HepG2 (cell line): ENCODE measurements at regions not wholly inside any gene's neighbourhood (a gene's known extent, or its start where the extent isn't known, plus 50 kb on each side); places are given as distances from the start of the nearest gene placed in this dataset.

Experiments used
- ATAC-seq: fragments of 200-7000 bp; cut with Tn5 transposase; 3 replicates; pipeline ENCODE4 v1.9.1; 2020; ENCODE audit warnings: mild to moderate bottlenecking, moderate library complexity
- BruUV-seq: library from RNA; stranded (reverse); fragments of 400-500 nt; replicated peaks from 2 replicates; lab custom pipeline; 2021; lab: Mats Ljungman, UMichigan
- CTCF ChIA-PET: fragments of 300-600 bp; formaldehyde crosslinking; extraction: SDS; loops from one replicate; lab custom pipeline; 2021; ENCODE audit warnings: low total read pairs, inconsistent platforms, low intra/inter-chr PET ratio; lab: Yijun Ruan, JAX
- POLR2A ChIA-PET: fragments of 350-600 bp; sonication (Branson Sonifier 250); formaldehyde crosslinking; loops from one replicate; lab custom pipeline; 2020; ENCODE audit warnings: antibody characterized with exemption, inconsistent platforms; lab: Yijun Ruan, JAX
- DNase-seq: peaks from one replicate; pipeline ENCODE4 v3.0.0-alpha.2; 2015; ENCODE audit warnings: low spot score
- FAIRE-seq: peaks from 3 replicates; lab custom pipeline; 2011; peaks lifted over from hg19 to GRCh38; lab: Jason Lieb, UNC
- H2AFZ ChIP-seq: one replicate; pipeline ENCODE4 v1.6.1; 2011; ENCODE audit warnings: low read length, inconsistent platforms
- H3K27ac ChIP-seq: fragments of 300-600 bp; 3 replicates; pipeline ENCODE4 v1.8.0; 2011; ENCODE audit warnings: mixed run types, mild to moderate bottlenecking, mixed read lengths, low read length, inconsistent platforms; ENCODE audit not compliant: insufficient read depth; ENCODE audit errors: extremely low read length
- H3K27me3 ChIP-seq, 2 experiments: fragments of 200-600 bp in 1 of 2; 2 replicates in 1 of 2; 3 replicates in 1 of 2; pipeline versions ENCODE4 v1.6.0 to v1.8.0; 2011; ENCODE audit warnings: low read length in 2 of 2, mild to moderate bottlenecking in 2 of 2, moderate library complexity in 2 of 2, inconsistent platforms in 1 of 2; ENCODE audit not compliant: insufficient read depth in 2 of 2, control insufficient read depth in 1 of 2
- H3K36me3 ChIP-seq, 2 experiments: fragments of 200-600 bp in 1 of 2; replicated peaks in 1 of 2; 2 replicates in 1 of 2; 3 replicates in 1 of 2; pipeline versions ENCODE4 v1.5.1 to v1.8.0; 2011; ENCODE audit warnings: low read length in 2 of 2, inconsistent platforms in 1 of 2; ENCODE audit not compliant: insufficient read depth in 2 of 2, control insufficient read depth in 1 of 2
- H3K4me1 ChIP-seq: 2 replicates; pipeline ENCODE4 v1.5.1; 2012; ENCODE audit warnings: low read length, inconsistent platforms; ENCODE audit not compliant: insufficient read depth
- H3K4me2 ChIP-seq: 2 replicates; pipeline ENCODE4 v1.6.0; 2011; ENCODE audit warnings: low read depth, low read length, inconsistent platforms
- H3K4me3 ChIP-seq, 3 experiments: fragments of 200-600 bp in 1 of 3; sonication (generic), shearing (Covaris generic) in 1 of 3; replicated peaks in 1 of 3; 2 replicates each; pipeline ENCODE4 v1.5.1; 2011 to 2016; ENCODE audit warnings: low read length in 3 of 3, inconsistent platforms in 2 of 3, low read depth in 2 of 3, mild to moderate bottlenecking in 2 of 3, control low read depth in 1 of 3, mixed read lengths in 1 of 3; ENCODE audit not compliant: insufficient read depth in 1 of 3
- H3K79me2 ChIP-seq: one replicate; pipeline ENCODE4 v1.6.1; 2011; ENCODE audit warnings: low read length, inconsistent platforms; ENCODE audit not compliant: insufficient read depth
- H3K9ac ChIP-seq: 2 replicates; pipeline ENCODE4 v1.6.0; 2011; ENCODE audit warnings: mild to moderate bottlenecking, low read depth, low read length, inconsistent platforms; ENCODE audit not compliant: insufficient read depth
- H3K9me3 ChIP-seq: 2 replicates; pipeline ENCODE4 v1.5.1; 2012; ENCODE audit warnings: mild to moderate bottlenecking, low read length
- H4K20me1 ChIP-seq: 2 replicates; pipeline ENCODE4 v1.6.0; 2011; ENCODE audit warnings: inconsistent platforms, mild to moderate bottlenecking, low read length, moderate library complexity; ENCODE audit not compliant: insufficient read depth
- AGO2 ChIP-seq: fragments of 200-400 bp; formaldehyde crosslinking; optimal IDR thresholded peaks from 2 replicates; pipeline ENCODE3; 2017; ENCODE audit warnings: mild to moderate bottlenecking, low read depth, low read length, moderate library complexity
- ATF7 ChIP-seq, 2 experiments: fragments of 450-650 bp in 1 of 2; sonication (generic) in 1 of 2; formaldehyde crosslinking in 1 of 2; IDR thresholded peaks; 2 replicates each; pipeline versions ENCODE4 v1.4.0 to v1.6.1; 2016 to 2020; ENCODE audit warnings: antibody characterized with exemption in 1 of 2, mild to moderate bottlenecking in 1 of 2, missing genetic modification reagents in 1 of 2
- BHLHE40 ChIP-seq: IDR thresholded peaks from 2 replicates; pipeline ENCODE4 v1.6.1; 2011; ENCODE audit warnings: low read length, improper control_type of control experiment
- CEBPZ ChIP-seq: IDR thresholded peaks from 2 replicates; pipeline ENCODE4 v1.6.1; 2012; ENCODE audit warnings: low read length, improper control_type of control experiment
- MTF1 ChIP-seq: sonication (generic); formaldehyde crosslinking; IDR thresholded peaks from 2 replicates; pipeline ENCODE4 v1.5.0; 2020; ENCODE audit warnings: missing genetic modification reagents
- MYNN ChIP-seq: sonication (generic); formaldehyde crosslinking; IDR thresholded peaks from 2 replicates; pipeline ENCODE4 v1.4.0; 2020; ENCODE audit warnings: mild to moderate bottlenecking, low read depth, missing genetic modification reagents
- PBX2 ChIP-seq: IDR thresholded peaks from 2 replicates; pipeline ENCODE4 v1.6.1; 2016; ENCODE audit warnings: control low read depth
- POGK ChIP-seq: sonication (generic); formaldehyde crosslinking; conservative IDR thresholded peaks from 2 replicates; pipeline ENCODE4 v1.8.0; 2022; ENCODE audit warnings: mild to moderate bottlenecking, moderate library complexity, missing genetic modification reagents
- SMAD3 ChIP-seq: sonication (generic); formaldehyde crosslinking; IDR thresholded peaks from 2 replicates; pipeline ENCODE4 v1.4.0; 2020; ENCODE audit warnings: missing genetic modification reagents
- SPEN ChIP-seq: sonication (generic); formaldehyde crosslinking; IDR thresholded peaks from 2 replicates; pipeline ENCODE4 v1.5.1; 2020; ENCODE audit warnings: low read depth, mild to moderate bottlenecking, missing genetic modification reagents
- ZNF24 ChIP-seq: fragments of 450-650 bp; IDR thresholded peaks from 2 replicates; pipeline ENCODE4 v1.6.1; 2017; ENCODE audit warnings: antibody characterized with exemption, mild to moderate bottlenecking
- ZNF296 ChIP-seq: sonication (generic); formaldehyde crosslinking; conservative IDR thresholded peaks from 2 replicates; pipeline ENCODE4 v1.5.0; 2020; ENCODE audit warnings: mild to moderate bottlenecking, missing genetic modification reagents
- ZNF317 ChIP-seq: sonication (generic); formaldehyde crosslinking; IDR thresholded peaks from 2 replicates; pipeline ENCODE4 v1.5.0; 2020; ENCODE audit warnings: mild to moderate bottlenecking, missing genetic modification reagents
- ZNF383 ChIP-seq: sonication (generic); formaldehyde crosslinking; IDR thresholded peaks from 2 replicates; pipeline ENCODE4 v1.4.0; 2020; ENCODE audit warnings: missing genetic modification reagents, mild to moderate bottlenecking, borderline replicate concordance
- ZNF414 ChIP-seq: sonication (generic); formaldehyde crosslinking; IDR thresholded peaks from 2 replicates; pipeline ENCODE4 v1.5.0; 2020; ENCODE audit warnings: missing genetic modification reagents
- ZNF496 ChIP-seq: sonication (generic); formaldehyde crosslinking; IDR thresholded peaks from 2 replicates; pipeline ENCODE4 v1.8.1; 2023; ENCODE audit warnings: mild to moderate bottlenecking, moderate library complexity, missing genetic modification reagents; ENCODE audit not compliant: insufficient replicate concordance
- ZNF567 ChIP-seq: sonication (generic); formaldehyde crosslinking; IDR thresholded peaks from 2 replicates; pipeline ENCODE4 v1.8.1; 2023; ENCODE audit warnings: mild to moderate bottlenecking, missing genetic modification reagents, borderline replicate concordance
- ZSCAN31 ChIP-seq: sonication (generic); formaldehyde crosslinking; IDR thresholded peaks from 2 replicates; pipeline ENCODE4 v1.5.0; 2020; ENCODE audit warnings: low read depth, mild to moderate bottlenecking, missing genetic modification reagents
- WGBS: methylation state at CpG from one replicate; pipeline ENCODE4 v1.1.6; 2017; ENCODE audit warnings: low lambda C conversion rate; 5-methylcytosine and 5-hydroxymethylcytosine counted together
- in situ Hi-C: cut with HindIII; loops from 2 replicates; pipeline ENCODE4 v1.10.0; 2017; ENCODE audit warnings: low pct_unique_long_range_greater_than_20kb; ENCODE audit not compliant: extremely low pct_ligation_motif_present
- intact Hi-C: fragments of 100-400 bp; cut with micrococcal nuclease; formaldehyde crosslinking; loops from one replicate; pipeline ENCODE4 v1.10.0; 2022; ENCODE audit not compliant: unreplicated experiment

- intact Hi-C loops (no loop called here), in situ Hi-C loops (no loop called here)
- POLR2A ChIA-PET: no interaction called here
- H3K27ac ChIP-seq: no peak overlapping the region
- no peaks in the 10 kb centered on the region for H3K36me3 ChIP-seq
- no peak overlapping the region for H2AFZ ChIP-seq
- 6% methylated on average over 2 of the region's 2 CpGs for WGBS
- ATAC-seq (no peak), FAIRE-seq (no peak), DNase-seq (no peak)
- no peaks in the 10 kb centered on the region for H3K27me3 ChIP-seq
- BruUV-seq: no TSS peak
- no peak overlapping the region for H3K4me2 ChIP-seq
- H3K4me3 ChIP-seq: no peak overlapping the region
- no peaks in the 10 kb centered on the region for H3K4me1 ChIP-seq
- H3K79me2 ChIP-seq: no peaks in the 10 kb centered on the region
- no peaks in the 10 kb centered on the region for H3K9me3 ChIP-seq
- CTCF ChIA-PET: no interaction called here
- H3K9ac ChIP-seq: no peak overlapping the region
- H4K20me1 ChIP-seq: no peaks in the 10 kb centered on the region
- no peak for TF ChIP-seq ZNF567 (CRISPR knock-in tag)
- no peak for TF ChIP-seq MYNN
- no peak for TF ChIP-seq BHLHE40
- TF ChIP-seq ZSCAN31 (CRISPR knock-in tag): no peak
- no peak for TF ChIP-seq PBX2 (CRISPR knock-in tag)
- TF ChIP-seq AGO2: no peak
- TF ChIP-seq ZNF496 (CRISPR knock-in tag): no peak
- no peak for TF ChIP-seq MTF1 (CRISPR knock-in tag)
- TF ChIP-seq SPEN (CRISPR knock-in tag): no peak
- TF ChIP-seq CEBPZ: no peak
- TF ChIP-seq SMAD3: no peak
- no peak for TF ChIP-seq ATF7 (IDR thresholded peaks at IDR 0.05)
- TF ChIP-seq ATF7 (CRISPR knock-in tag; IDR thresholded peaks at IDR 0.05): no peak
- no peak for TF ChIP-seq POGK (CRISPR knock-in tag)
- no peak for TF ChIP-seq ZNF24
- TF ChIP-seq ZNF383 (CRISPR knock-in tag): no peak
- TF ChIP-seq ZNF414 (CRISPR knock-in tag): no peak
- TF ChIP-seq ZNF317 (CRISPR knock-in tag): no peak
- TF ChIP-seq ZNF296 (CRISPR knock-in tag): no peak
These were observed 99.9 kb upstream of the TP63 start for GRCh38 chr3:189531271-189531670.
